Uterus (tissue), 3 donors: ENCODE measurements at regions not wholly inside any gene's neighbourhood (a gene's known extent, or its start where the extent isn't known, plus 50 kb on each side); places are given as distances from the start of the nearest gene placed in this dataset.
"Not testable (repeated sequence)": the region's sequence is repeated elsewhere in the genome, so short reads cannot be mapped to it uniquely, and the experiment has no call there.

Experiments
- DNase-seq, 2 donors: peaks; one replicate each; pipeline ENCODE4 v3.0.0-alpha.2; 2019 to 2020
- H3K27ac ChIP-seq, 2 donors: fragments of 200-600 bp; sonication (generic); 1 replicate in 1 of 2; 2 replicates in 1 of 2; pipeline ENCODE4 v1.5.1; 2016 to 2018
- H3K27me3 ChIP-seq, 2 donors: fragments of 200-600 bp; sonication (generic); one replicate each; pipeline ENCODE4 v1.5.1; 2018 to 2019; ENCODE audit warnings: control low read depth in 1 of 2
- H3K36me3 ChIP-seq, 2 donors: fragments of 200-600 bp; sonication (generic); one replicate each; pipeline ENCODE4 v1.5.1; 2019; ENCODE audit warnings: control low read depth in 1 of 2
- H3K4me1 ChIP-seq, 2 donors: fragments of 200-600 bp; sonication (generic); one replicate each; pipeline ENCODE4 v1.5.1; 2018 to 2019; ENCODE audit warnings: control low read depth in 1 of 2
- H3K4me3 ChIP-seq, 2 donors: fragments of 200-600 bp; sonication (generic); 1 replicate in 1 of 2; 2 replicates in 1 of 2; pipeline ENCODE4 v1.5.1; 2018 to 2019; ENCODE audit warnings: mild to moderate bottlenecking in 1 of 2
- H3K9me3 ChIP-seq, 2 donors: fragments of 200-600 bp; sonication (generic); one replicate each; pipeline ENCODE4 v1.5.1; 2019; ENCODE audit warnings: control low read depth in 1 of 2
- POLR2A ChIP-seq, 2 donors: fragments of 450-650 bp; IDR thresholded peaks; one replicate each; pipeline ENCODE4 v1.6.1; 2016; ENCODE audit warnings: antibody characterized with exemption in 2 of 2, mild to moderate bottlenecking in 1 of 2, moderate library complexity in 1 of 2
- intact Hi-C: fragments of 100-400 bp; cut with DNase I; formaldehyde crosslinking; loops from one replicate; pipeline ENCODE4 v1.15.1; 2023; ENCODE audit warnings: low total_unique reads
- TF ChIP-seq, protein P1 (sequence below), 4 experiments: fragments of 200-600 bp in 2 of 4; fragments of 450-650 bp in 2 of 4; sonication (generic) in 2 of 4; IDR thresholded peaks; one replicate each; pipeline ENCODE4 v1.5.1; 2016 to 2019; ENCODE audit warnings: antibody characterized with exemption in 4 of 4, mild to moderate bottlenecking in 2 of 4, moderate library complexity in 1 of 4
- donor health status: DM: yes; HTN: yes; CAD: no.

DNA sequence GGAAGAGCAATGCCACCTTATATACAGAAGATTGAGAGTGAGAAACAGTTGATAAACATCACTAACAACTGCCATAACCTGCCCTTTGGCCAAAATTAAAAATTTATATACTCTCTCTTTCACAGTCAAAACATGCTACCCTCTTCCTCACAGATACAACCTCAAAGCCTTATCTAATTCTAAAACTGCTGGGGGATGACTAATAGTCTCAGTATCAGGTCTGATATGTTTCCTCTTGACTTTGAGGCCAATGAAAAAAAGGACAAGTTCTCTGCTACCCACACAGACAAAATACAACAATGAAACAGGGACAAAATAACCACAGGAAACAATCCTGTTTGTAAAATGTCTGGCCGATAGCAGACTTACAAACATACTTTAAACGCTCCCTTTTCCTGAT lies 485.6 kb upstream of the NUDT12 start:
- no peak for DNase-seq
- Histone ChIP-seq H3K27me3 (no peaks in the 10 kb centered on the region), H3K27ac (no peak overlapping the region), H3K4me3 (no peak overlapping the region), H3K36me3 (no peaks in the 10 kb centered on the region), H3K4me1 (no peaks in the 10 kb centered on the region), H3K9me3 (no peaks in the 10 kb centered on the region)
- TF ChIP-seq, protein P1, sequence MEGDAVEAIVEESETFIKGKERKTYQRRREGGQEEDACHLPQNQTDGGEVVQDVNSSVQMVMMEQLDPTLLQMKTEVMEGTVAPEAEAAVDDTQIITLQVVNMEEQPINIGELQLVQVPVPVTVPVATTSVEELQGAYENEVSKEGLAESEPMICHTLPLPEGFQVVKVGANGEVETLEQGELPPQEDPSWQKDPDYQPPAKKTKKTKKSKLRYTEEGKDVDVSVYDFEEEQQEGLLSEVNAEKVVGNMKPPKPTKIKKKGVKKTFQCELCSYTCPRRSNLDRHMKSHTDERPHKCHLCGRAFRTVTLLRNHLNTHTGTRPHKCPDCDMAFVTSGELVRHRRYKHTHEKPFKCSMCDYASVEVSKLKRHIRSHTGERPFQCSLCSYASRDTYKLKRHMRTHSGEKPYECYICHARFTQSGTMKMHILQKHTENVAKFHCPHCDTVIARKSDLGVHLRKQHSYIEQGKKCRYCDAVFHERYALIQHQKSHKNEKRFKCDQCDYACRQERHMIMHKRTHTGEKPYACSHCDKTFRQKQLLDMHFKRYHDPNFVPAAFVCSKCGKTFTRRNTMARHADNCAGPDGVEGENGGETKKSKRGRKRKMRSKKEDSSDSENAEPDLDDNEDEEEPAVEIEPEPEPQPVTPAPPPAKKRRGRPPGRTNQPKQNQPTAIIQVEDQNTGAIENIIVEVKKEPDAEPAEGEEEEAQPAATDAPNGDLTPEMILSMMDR (IDR thresholded peaks at IDR 0.05), result no peak
- no peak for TF ChIP-seq POLR2A (IDR thresholded peaks at IDR 0.05)
- intact Hi-C loops, result no loop called here

DNA sequence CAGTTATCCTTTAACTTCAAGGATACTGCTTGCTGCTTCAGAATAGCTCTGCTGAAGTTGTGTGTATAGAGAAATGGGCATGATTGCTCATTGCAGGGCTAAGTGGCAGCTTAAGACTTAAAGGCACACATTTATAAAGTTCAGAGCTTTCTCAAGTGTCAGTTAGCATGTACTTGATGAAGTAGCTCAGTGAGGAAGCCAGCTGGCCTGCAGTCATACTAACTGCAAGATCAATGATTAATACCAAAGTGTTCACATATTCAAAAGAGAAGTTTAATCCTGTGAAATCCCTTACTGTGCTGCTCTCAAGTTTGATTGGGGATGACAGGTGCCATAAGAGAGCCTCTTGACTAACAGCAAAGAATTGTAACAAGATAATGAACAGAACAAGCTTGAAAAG lies 483.4 kb upstream of the NUDT12 start:
- TF ChIP-seq, protein P1 (IDR thresholded peaks at IDR 0.05), result no peak
- no peak for TF ChIP-seq POLR2A (IDR thresholded peaks at IDR 0.05)
- Histone ChIP-seq H3K27ac (no peak overlapping the region), H3K4me3 (no peak overlapping the region), H3K27me3 (no peaks in the 10 kb centered on the region), H3K36me3 (no peaks in the 10 kb centered on the region), H3K9me3 (no peaks in the 10 kb centered on the region), H3K4me1 (no peaks in the 10 kb centered on the region)
- DNase-seq, result no peak
- intact Hi-C loops, result no loop called here

DNA sequence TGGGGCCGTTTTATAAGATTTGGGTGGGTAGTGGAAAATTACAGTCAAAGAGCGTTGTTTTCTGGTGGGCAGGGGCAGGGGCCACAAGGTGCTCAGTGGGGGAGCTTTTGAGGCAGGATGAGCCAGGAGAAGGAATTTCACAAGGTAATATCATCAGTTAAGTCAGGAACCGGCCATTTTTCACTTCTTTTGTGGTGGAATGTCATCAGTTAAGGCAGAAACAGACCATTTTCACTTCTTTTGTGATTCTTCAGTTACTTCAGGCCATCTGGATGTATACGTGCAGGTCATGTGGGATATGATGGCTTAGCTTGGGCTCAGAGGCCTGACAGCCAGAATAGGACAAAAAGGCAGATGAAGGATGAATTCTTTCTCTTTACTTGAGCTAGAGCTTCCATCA lies 477.3 kb upstream of the NUDT12 start:
- H3K4me3 ChIP-seq, H3K27me3 ChIP-seq, intact Hi-C loops, H3K36me3 ChIP-seq, H3K27ac ChIP-seq, H3K9me3 ChIP-seq, DNase-seq, H3K4me1 ChIP-seq: not testable (repeated sequence)

DNA sequence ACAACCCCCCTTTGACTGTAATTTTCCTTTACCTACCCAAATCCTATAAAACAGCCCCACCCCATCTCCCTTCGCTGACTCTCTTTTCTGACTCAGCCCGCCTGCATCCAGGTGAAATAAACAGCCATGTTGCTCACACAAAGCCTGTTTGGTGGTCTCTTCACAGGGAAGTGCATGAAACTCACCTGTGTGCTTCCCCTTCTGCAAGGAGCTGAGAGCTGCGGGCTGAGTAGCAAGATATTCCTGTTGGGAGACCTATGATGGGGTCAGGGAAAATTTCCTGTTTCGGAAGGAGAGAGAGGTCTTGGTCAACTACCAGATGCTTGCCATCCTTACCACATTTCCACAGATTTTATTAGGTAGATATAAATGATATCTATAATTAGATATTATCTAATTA lies 474.5 kb upstream of the NUDT12 start:
- H3K4me3 ChIP-seq, H3K4me1 ChIP-seq, H3K27ac ChIP-seq, H3K9me3 ChIP-seq, H3K27me3 ChIP-seq, DNase-seq, H3K36me3 ChIP-seq, intact Hi-C loops: not testable (repeated sequence)

DNA sequence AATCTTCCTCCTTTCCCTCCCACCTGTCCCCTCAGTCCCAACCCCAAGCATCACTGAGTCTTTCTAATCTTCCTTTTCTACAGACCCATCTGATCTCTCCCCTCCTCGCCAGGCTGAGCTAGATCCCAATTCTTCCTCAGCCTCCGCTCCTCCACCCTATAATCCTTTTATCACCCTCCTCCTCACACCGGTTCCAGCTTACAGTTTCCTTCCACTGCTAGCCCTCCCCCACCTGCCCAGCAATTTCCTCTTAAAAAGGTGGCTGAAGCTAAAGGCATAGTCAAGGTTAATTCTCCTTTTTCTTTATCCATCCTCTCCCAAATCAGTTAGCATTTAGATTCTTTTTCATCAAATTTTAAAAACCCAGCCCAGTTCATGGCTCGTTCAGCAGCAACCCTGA lies 470.6 kb upstream of the NUDT12 start:
- H3K27ac ChIP-seq, H3K4me1 ChIP-seq, H3K27me3 ChIP-seq, intact Hi-C loops, H3K9me3 ChIP-seq, H3K36me3 ChIP-seq, H3K4me3 ChIP-seq, DNase-seq: not testable (repeated sequence)

DNA sequence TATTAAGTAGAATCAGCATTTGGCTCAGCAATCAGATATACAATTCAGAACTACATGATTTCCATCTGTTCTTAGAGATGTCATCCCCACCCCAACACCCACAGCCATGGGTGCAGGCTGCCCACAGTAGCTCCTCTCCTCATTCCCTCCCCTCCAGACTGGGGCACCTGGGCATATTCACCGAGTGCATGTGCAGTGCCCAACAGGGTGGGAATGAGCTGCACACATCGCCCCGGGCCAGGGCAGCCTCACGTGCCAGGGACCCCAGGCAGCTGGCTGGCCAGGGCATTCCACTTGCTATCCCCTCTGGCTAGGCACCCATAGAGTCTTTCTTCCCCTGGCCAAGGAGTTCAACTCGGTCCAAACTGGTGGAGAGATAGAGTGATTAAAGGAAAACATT lies 461.9 kb upstream of the NUDT12 start:
- H3K36me3 ChIP-seq, result no peaks in the 10 kb centered on the region
- intact Hi-C loops, result no loop called here

DNA sequence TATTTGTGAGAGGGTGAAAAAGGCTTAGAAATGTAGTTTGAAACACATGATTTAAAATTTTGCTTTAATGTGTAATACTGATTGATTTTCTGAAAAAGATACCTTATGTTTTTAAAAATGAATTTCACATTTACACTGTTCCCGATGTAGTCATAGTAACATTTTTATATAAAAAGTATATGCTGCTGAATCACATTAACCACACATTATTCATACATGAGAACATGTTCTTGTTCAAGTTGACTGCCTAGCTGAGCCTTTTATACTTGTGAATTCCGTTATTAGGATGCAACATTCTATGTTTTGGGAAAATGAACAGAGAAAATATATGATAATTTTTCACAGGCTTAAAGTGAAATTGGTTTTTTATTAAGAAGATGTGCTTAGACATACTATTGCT lies 461.1 kb upstream of the NUDT12 start:
- no peak for DNase-seq
- H3K9me3 ChIP-seq, result no peaks in the 10 kb centered on the region
- no peaks in the 10 kb centered on the region for H3K4me1 ChIP-seq
- TF ChIP-seq, protein P1 (IDR thresholded peaks at IDR 0.05), result no peak
- no peak for TF ChIP-seq POLR2A (IDR thresholded peaks at IDR 0.05)
- intact Hi-C loops, result no loop called here
- H3K27me3 ChIP-seq, result no peaks in the 10 kb centered on the region
- H3K36me3 ChIP-seq, result no peaks in the 10 kb centered on the region
- H3K4me3 ChIP-seq, result no peak overlapping the region
- no peak overlapping the region for H3K27ac ChIP-seq

More for the DNA sequence above, 461.9 kb upstream of the NUDT12 start:
- Histone ChIP-seq H3K4me3 (no peak overlapping the region), H3K27me3 (no peaks in the 10 kb centered on the region), H3K27ac (no peak overlapping the region), H3K9me3 (no peaks in the 10 kb centered on the region), H3K4me1 (no peaks in the 10 kb centered on the region)
- DNase-seq, result no peak
- TF ChIP-seq, protein P1 (IDR thresholded peaks at IDR 0.05), result no peak
- no peak for TF ChIP-seq POLR2A (IDR thresholded peaks at IDR 0.05)
